Naive thymus-derived CD4-positive, alpha-beta T cell (primary cell): ENCODE measurements at regions not wholly inside any gene's neighbourhood (a gene's known extent, or its start where the extent isn't known, plus 50 kb on each side); places are given as distances from the start of the nearest gene placed in this dataset.

Source experiments
- ATAC-seq: fragments of 150-1000 bp; cut with Tn5 transposase; 2 replicates; pipeline ENCODE4 v1.10.0; 2021; ENCODE audit warnings: mild to moderate bottlenecking, moderate library complexity
- CTCF ChIA-PET: fragments of 350-600 bp; sonication (Branson Sonifier 250); formaldehyde crosslinking; loops from one replicate; lab custom pipeline; 2021; ENCODE audit warnings: antibody characterized with exemption; lab: Charles Lee
- POLR2A ChIA-PET: fragments of 350-600 bp; sonication (Branson Sonifier 250); formaldehyde crosslinking; loops from one replicate; lab custom pipeline; 2021; ENCODE audit warnings: antibody characterized with exemption, inconsistent platforms; lab: Charles Lee
- DNase-seq, 9 donors: peaks; one replicate each; pipeline versions ENCODE4 v3.0.0 to v3.0.0-alpha.2; 2020 to 2022; ENCODE audit warnings: mixed read lengths in 1 of 9
- H3K27ac ChIP-seq: one replicate; pipeline ENCODE4 v1.7.0; 2013; ENCODE audit warnings: mild to moderate bottlenecking, low read depth, low read length, moderate library complexity
- H3K27me3 ChIP-seq, 2 donors: one replicate each; pipeline ENCODE4 v1.7.0; 2013; ENCODE audit warnings: low read length in 2 of 2, mild to moderate bottlenecking in 2 of 2, moderate library complexity in 2 of 2; ENCODE audit not compliant: control insufficient read depth in 2 of 2, insufficient read depth in 2 of 2
- H3K36me3 ChIP-seq, 3 experiments: 1 replicate in 2 of 3; 2 replicates in 1 of 3; pipeline ENCODE4 v1.7.0; 2013; ENCODE audit warnings: low read length in 3 of 3, mild to moderate bottlenecking in 3 of 3, moderate library complexity in 1 of 3; ENCODE audit not compliant: insufficient read depth in 3 of 3, control insufficient read depth in 2 of 3
- H3K4me1 ChIP-seq, 2 donors: one replicate each; pipeline ENCODE4 v1.7.0; 2013; ENCODE audit warnings: low read length in 2 of 2, mild to moderate bottlenecking in 2 of 2, moderate library complexity in 1 of 2; ENCODE audit not compliant: control insufficient read depth in 2 of 2, insufficient read depth in 2 of 2
- H3K4me3 ChIP-seq: 2 replicates; pipeline ENCODE4 v1.7.0; 2013; ENCODE audit warnings: mild to moderate bottlenecking, low read length
- H3K9me3 ChIP-seq, 3 experiments: 1 replicate in 2 of 3; 2 replicates in 1 of 3; pipeline ENCODE4 v1.7.0; 2013; ENCODE audit warnings: low read length in 3 of 3; ENCODE audit not compliant: control insufficient read depth in 2 of 3
- H3K27ac Mint-ChIP-seq, 9 donors: one replicate each; pipeline ENCODE4 v1.8.0; 2020 to 2022; ENCODE audit warnings: mixed read lengths in 9 of 9, mild to moderate bottlenecking in 8 of 9, moderate library complexity in 5 of 9, inconsistent platforms in 2 of 9
- H3K27me3 Mint-ChIP-seq, 5 donors: one replicate each; pipeline ENCODE4 v1.8.0; 2021 to 2022; ENCODE audit warnings: mixed read lengths in 5 of 5, mild to moderate bottlenecking in 1 of 5
- H3K36me3 Mint-ChIP-seq, 5 donors: one replicate each; pipeline ENCODE4 v1.8.0; 2020 to 2022; ENCODE audit warnings: mixed read lengths in 5 of 5, mild to moderate bottlenecking in 3 of 5, inconsistent platforms in 1 of 5
- H3K4me1 Mint-ChIP-seq, 7 donors: one replicate each; pipeline ENCODE4 v1.8.0; 2020 to 2022; ENCODE audit warnings: mixed read lengths in 7 of 7, mild to moderate bottlenecking in 3 of 7, inconsistent platforms in 1 of 7
- H3K4me3 Mint-ChIP-seq, 10 donors: one replicate each; pipeline ENCODE4 v1.8.0; 2020 to 2022; ENCODE audit warnings: mild to moderate bottlenecking in 10 of 10, mixed read lengths in 10 of 10, moderate library complexity in 6 of 10, inconsistent platforms in 2 of 10
- H3K9me3 Mint-ChIP-seq, 11 donors: one replicate each; pipeline ENCODE4 v1.8.0; 2020 to 2022; ENCODE audit warnings: mixed read lengths in 11 of 11, mild to moderate bottlenecking in 4 of 11, inconsistent platforms in 1 of 11, moderate library complexity in 1 of 11
- intact Hi-C, 2 donors: fragments of 100-400 bp; cut with micrococcal nuclease; formaldehyde crosslinking; loops; one replicate each; pipeline ENCODE4 v1.15.1; 2023

GRCh38 chr3:20403986-20404740, 218.2 kb upstream of the SGO1 start:
- H3K4me1 ChIP-seq, result no peaks in the 10 kb centered on the region
- DNase-seq (no peak), ATAC-seq (no peak)
- H3K9me3 ChIP-seq, result no peaks in the 10 kb centered on the region
- no peaks in the 10 kb centered on the region for H3K27me3 ChIP-seq
- peaks cover 0 to 2% (median 0%) of the 10 kb centered on the region in 5 donors for H3K36me3 Mint-ChIP-seq
- H3K4me3 ChIP-seq, result no peak overlapping the region
- H3K4me3 Mint-ChIP-seq, result no peak overlapping the region
- POLR2A ChIA-PET, result no interaction called here
- CTCF ChIA-PET, result no interaction called here
- H3K36me3 ChIP-seq, result no peaks in the 10 kb centered on the region
- no peaks in the 10 kb centered on the region for H3K27me3 Mint-ChIP-seq
- H3K9me3 Mint-ChIP-seq, result no peaks in the 10 kb centered on the region
- H3K27ac Mint-ChIP-seq, result no peak overlapping the region
- no peaks in the 10 kb centered on the region for H3K4me1 Mint-ChIP-seq
- intact Hi-C loops, result no loop called here
- H3K27ac ChIP-seq, result no peak overlapping the region

DNA sequence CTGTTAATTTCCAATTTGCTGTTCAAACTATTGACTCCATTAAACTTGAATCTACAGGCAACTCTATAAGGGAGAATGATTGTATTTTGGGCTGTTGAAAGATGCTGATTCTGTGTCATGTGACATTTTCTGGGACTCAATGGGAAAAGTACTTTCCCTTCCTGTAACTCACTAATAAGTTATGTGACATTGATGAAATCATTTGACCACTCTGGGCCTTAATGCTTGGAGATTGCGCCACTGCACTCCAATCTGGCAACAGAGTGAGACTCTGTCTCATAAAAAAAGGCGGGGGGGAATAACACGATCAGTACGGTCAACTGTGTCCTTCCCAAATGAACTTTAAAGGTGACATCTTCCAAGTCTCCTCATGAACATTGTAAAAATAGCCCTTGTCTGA, 215.2 kb upstream of the SGO1 start:
- Histone ChIP-seq H3K4me3 (no peak overlapping the region), H3K27ac (no peak overlapping the region), H3K9me3 (no peaks in the 10 kb centered on the region), H3K27me3 (no peaks in the 10 kb centered on the region), H3K4me1 (no peaks in the 10 kb centered on the region), H3K36me3 (no peaks in the 10 kb centered on the region)
- H3K4me3 Mint-ChIP-seq, result no peak overlapping the region
- ATAC-seq (no peak), DNase-seq (no peak)
- H3K36me3 Mint-ChIP-seq, result no peaks in the 10 kb centered on the region
- H3K9me3 Mint-ChIP-seq, result no peaks in the 10 kb centered on the region
- H3K27me3 Mint-ChIP-seq, result no peaks in the 10 kb centered on the region
- ChIA-PET POLR2A (no interaction called here), CTCF (no interaction called here)
- no peaks in the 10 kb centered on the region for H3K4me1 Mint-ChIP-seq
- no peak overlapping the region for H3K27ac Mint-ChIP-seq
- intact Hi-C loops, result no loop called here

DNA sequence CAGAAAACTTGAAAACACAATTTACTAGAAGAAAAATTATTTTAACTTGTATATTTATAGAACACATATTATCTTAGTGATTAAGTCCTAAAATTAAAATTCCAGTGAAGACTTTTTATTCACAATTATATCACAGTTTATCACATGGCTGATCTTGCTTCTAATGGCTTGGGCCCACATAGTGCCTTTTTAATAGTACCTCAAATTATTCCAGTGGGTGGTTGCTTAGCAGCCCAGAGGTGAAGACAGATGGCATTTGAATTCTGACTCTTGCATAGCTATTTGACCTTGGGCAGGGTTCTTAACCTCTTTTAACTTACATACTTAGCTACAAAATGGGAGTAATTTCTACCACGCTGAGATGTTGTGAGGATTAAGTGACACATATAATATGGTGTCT, 214.7 kb upstream of the SGO1 start:
- Histone ChIP-seq H3K4me3 (no peak overlapping the region), H3K27me3 (no peaks in the 10 kb centered on the region), H3K9me3 (no peaks in the 10 kb centered on the region), H3K36me3 (no peaks in the 10 kb centered on the region), H3K27ac (no peak overlapping the region), H3K4me1 (no peaks in the 10 kb centered on the region)
- H3K4me3 Mint-ChIP-seq, result no peak overlapping the region
- CTCF ChIA-PET, result no interaction called here
- DNase-seq, result no peak
- no peaks in the 10 kb centered on the region for H3K4me1 Mint-ChIP-seq
- intact Hi-C loops, result no loop called here
- H3K9me3 Mint-ChIP-seq, result no peaks in the 10 kb centered on the region
- H3K27me3 Mint-ChIP-seq, result no peaks in the 10 kb centered on the region
- POLR2A ChIA-PET, result interaction anchor here (0.6 kb wide), 1 partner anchor 1142 kb away, joined by 3 read pairs; no protein-coding TSS in a partner anchor
- ATAC-seq, result no peak
- H3K36me3 Mint-ChIP-seq, result no peaks in the 10 kb centered on the region
- no peak overlapping the region for H3K27ac Mint-ChIP-seq

- ChIA-PET POLR2A (interaction anchor here (0.6 kb wide), 1 partner anchor 1141 kb away, joined by 3 read pairs; no protein-coding TSS in a partner anchor), CTCF (no interaction called here)
- no peak overlapping the region for H3K4me3 Mint-ChIP-seq
- no peaks in the 10 kb centered on the region for H3K36me3 Mint-ChIP-seq
- Histone ChIP-seq H3K36me3 (no peaks in the 10 kb centered on the region), H3K9me3 (no peaks in the 10 kb centered on the region), H3K4me1 (no peaks in the 10 kb centered on the region), H3K4me3 (no peak overlapping the region), H3K27me3 (no peaks in the 10 kb centered on the region), H3K27ac (no peak overlapping the region)
- DNase-seq, result no peak
- intact Hi-C loops, result no loop called here
- no peaks in the 10 kb centered on the region for H3K4me1 Mint-ChIP-seq
- H3K9me3 Mint-ChIP-seq, result no peaks in the 10 kb centered on the region
- no peak for ATAC-seq
- no peak overlapping the region for H3K27ac Mint-ChIP-seq
- H3K27me3 Mint-ChIP-seq, result no peaks in the 10 kb centered on the region
Observed at GRCh38 chr3:20400281-20400680, 214.3 kb upstream of the SGO1 start.

DNA sequence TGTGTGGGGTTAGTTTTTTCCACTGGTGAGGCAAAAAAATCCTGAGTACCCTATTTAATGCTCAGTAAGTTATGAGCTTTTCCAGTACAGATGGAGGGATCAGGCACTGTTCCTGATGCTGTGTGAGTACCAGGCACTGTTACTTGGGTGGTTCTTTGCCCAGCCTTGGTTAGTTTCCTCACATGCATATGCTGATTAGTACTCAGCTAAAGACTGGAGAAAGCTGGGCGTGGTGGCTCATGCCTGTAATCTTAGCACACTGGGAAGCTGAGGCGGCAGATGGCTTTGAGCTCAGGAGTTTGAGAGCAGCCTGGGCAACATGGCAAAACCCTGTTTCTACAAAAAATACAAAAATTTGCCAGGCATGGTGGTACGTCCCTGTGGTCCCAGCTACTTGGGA, 210.3 kb upstream of the SGO1 start:
- no peaks in the 10 kb centered on the region for H3K27me3 ChIP-seq

GRCh38 chr3:20395692-20396091, 209.7 kb upstream of the SGO1 start:
- Histone ChIP-seq H3K9me3 (no peaks in the 10 kb centered on the region), H3K36me3 (no peaks in the 10 kb centered on the region), H3K27me3 (no peaks in the 10 kb centered on the region), H3K4me1 (no peaks in the 10 kb centered on the region), H3K27ac (no peak overlapping the region), H3K4me3 (no peak overlapping the region)
- intact Hi-C loops, result no loop called here
- POLR2A ChIA-PET, result no interaction called here
- DNase-seq, result no peak
- Mint-ChIP-seq H3K4me3 (no peak overlapping the region), H3K9me3 (peaks cover 0 to 2% (median 0%) of the 10 kb centered on the region in 11 donors), H3K27ac (no peak overlapping the region), H3K36me3 (peaks cover 0 to 4% (median 0%) of the 10 kb centered on the region in 5 donors), H3K27me3 (no peaks in the 10 kb centered on the region), H3K4me1 (no peaks in the 10 kb centered on the region)
- CTCF ChIA-PET, result no interaction called here
- ATAC-seq, result no peak

More for the DNA sequence above, 210.3 kb upstream of the SGO1 start:
- Mint-ChIP-seq H3K36me3 (peaks cover 0 to under 1% (median 0%) of the 10 kb centered on the region in 5 donors), H3K9me3 (peaks cover 0 to under 1% (median 0%) of the 10 kb centered on the region in 11 donors), H3K27me3 (no peaks in the 10 kb centered on the region), H3K27ac (no peak overlapping the region), H3K4me1 (no peaks in the 10 kb centered on the region), H3K4me3 (no peak overlapping the region)
- POLR2A ChIA-PET, result no interaction called here
- Histone ChIP-seq H3K36me3 (no peaks in the 10 kb centered on the region), H3K9me3 (no peaks in the 10 kb centered on the region), H3K4me3 (no peak overlapping the region), H3K27ac (no peak overlapping the region), H3K4me1 (no peaks in the 10 kb centered on the region)
- ATAC-seq (no peak), DNase-seq (no peak)
- CTCF ChIA-PET, result no interaction called here
- intact Hi-C loops, result no loop called here

- intact Hi-C loops, result no loop called here
- Mint-ChIP-seq H3K4me3 (no peak overlapping the region), H3K27ac (no peak overlapping the region), H3K36me3 (peaks cover 0 to 4% (median 0%) of the 10 kb centered on the region in 5 donors), H3K27me3 (no peaks in the 10 kb centered on the region), H3K4me1 (no peaks in the 10 kb centered on the region), H3K9me3 (peaks cover 0 to 2% (median 0%) of the 10 kb centered on the region in 11 donors)
- POLR2A ChIA-PET, result no interaction called here
- H3K9me3 ChIP-seq, result no peaks in the 10 kb centered on the region
- ATAC-seq, result no peak
- DNase-seq, result no peak
- H3K27me3 ChIP-seq, result no peaks in the 10 kb centered on the region
- H3K27ac ChIP-seq, result no peak overlapping the region
- no peaks in the 10 kb centered on the region for H3K36me3 ChIP-seq
- CTCF ChIA-PET, result no interaction called here
- no peak overlapping the region for H3K4me3 ChIP-seq
- H3K4me1 ChIP-seq, result no peaks in the 10 kb centered on the region
Observed at GRCh38 chr3:20394243-20394642, 208.2 kb upstream of the SGO1 start.
